CD4-positive, alpha-beta T cell treated with Interleukin-12 subunit alpha and Interleukin-12 subunit beta, for 1 hour (primary cell): ENCODE measurements at regions not wholly inside any gene's neighbourhood (a gene's known extent, or its start where the extent isn't known, plus 50 kb on each side); places are given as distances from the start of the nearest gene placed in this dataset.
"Not testable (repeated sequence)": the region's sequence is repeated elsewhere in the genome, so short reads cannot be mapped to it uniquely, and the experiment has no call there.

Source experiments
- DNase-seq: peaks from one replicate; pipeline ENCODE4 v3.0.0-alpha.2; 2020

DNA sequence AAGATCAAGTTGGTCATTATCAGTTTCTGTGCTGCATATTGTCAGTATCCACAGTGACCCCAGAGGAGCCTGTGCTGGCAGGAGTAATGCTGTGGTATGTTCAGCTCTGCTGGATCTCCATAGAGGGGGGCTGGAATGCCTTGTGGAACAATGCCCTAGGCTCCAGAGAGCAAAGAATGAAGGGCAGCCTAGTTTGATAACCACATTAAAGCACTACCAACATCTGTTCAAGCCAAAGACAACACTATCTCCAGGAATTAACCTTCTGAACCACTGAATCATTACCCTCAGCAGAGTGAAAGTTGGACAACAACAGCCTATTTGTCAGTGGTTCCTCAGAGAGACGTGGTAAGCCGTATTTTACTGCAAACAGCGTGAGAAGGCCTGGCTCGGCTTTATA lies 192.3 kb upstream of the CXorf66 start:
- DNase-seq: no peak

DNA sequence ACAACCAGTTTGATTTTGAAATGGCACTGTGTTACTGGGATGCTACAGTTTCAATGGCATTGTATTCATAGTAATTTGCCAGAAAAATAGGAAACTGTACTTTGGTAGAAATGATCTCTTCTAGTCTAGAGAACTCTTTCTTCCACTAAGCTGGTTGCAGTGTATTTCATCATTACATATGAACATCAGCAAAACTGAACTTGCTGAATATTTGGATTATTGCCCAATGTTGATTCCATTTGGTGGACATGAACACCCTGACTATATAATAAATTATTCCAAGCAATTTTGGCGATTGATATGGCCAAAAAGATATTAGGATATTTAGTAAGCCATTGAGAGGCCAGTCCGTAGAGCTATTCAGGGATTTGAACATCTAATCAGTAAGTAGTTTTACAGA lies 191.8 kb upstream of the CXorf66 start:
- no peak for DNase-seq

GRCh38 chrX:140151316-140151715 lies 186.0 kb upstream of the CXorf66 start:
- no peak for DNase-seq

DNA sequence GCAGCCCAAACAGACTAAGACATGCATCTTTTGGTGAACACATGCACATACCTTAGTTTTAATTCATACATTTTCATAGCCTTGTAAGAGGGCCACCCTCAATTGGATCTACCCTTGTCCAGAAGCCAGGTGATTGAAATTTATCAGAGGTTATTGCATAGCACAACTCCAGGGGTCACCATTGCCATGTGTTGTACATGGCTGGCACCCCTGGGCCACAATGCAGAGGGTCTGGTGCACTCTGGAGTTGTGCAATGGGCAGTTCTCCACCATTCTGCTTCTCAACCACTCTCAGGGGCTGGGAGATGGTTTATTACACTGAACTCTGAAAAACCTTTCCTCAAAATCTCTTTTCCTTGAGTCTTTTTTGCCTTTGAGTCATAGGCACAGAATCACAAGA lies 184.4 kb upstream of the CXorf66 start:
- DNase-seq: no peak

GRCh38 chrX:140141444-140142029 lies 176.2 kb upstream of the CXorf66 start:
- peak; percentile 10 for DNase-seq

- DNase-seq: not testable (repeated sequence)
Measured at GRCh38 chrX:140138492-140138891, 173.2 kb upstream of the CXorf66 start.

- not testable (repeated sequence) for DNase-seq
Measured at GRCh38 chrX:140138065-140138464, 172.7 kb upstream of the CXorf66 start.

- DNase-seq: no peak
Measured at GRCh38 chrX:140132937-140133336, 167.6 kb upstream of the CXorf66 start.

- no peak for DNase-seq
Measured at GRCh38 chrX:140123446-140123845, 158.1 kb upstream of the CXorf66 start.

DNA sequence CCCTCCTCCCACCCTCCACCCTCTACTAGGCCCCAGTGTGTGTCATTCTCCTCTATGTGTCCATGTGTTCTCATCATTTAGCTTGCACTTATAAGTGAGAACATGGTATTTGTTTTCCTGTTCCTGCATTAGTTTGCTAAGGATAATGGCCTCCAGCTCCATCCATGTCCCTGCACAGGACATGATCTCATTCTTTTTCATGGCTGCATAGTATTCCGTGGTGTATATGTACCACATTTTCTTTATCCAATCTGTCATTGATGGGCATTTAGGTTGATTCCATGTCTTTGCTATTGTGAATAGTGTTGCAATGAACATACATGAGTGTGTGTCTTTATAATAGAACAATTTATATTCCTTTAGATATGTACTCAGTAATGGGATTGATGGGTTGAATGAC lies 148.7 kb upstream of the CXorf66 start:
- DNase-seq: not testable (repeated sequence)

DNA sequence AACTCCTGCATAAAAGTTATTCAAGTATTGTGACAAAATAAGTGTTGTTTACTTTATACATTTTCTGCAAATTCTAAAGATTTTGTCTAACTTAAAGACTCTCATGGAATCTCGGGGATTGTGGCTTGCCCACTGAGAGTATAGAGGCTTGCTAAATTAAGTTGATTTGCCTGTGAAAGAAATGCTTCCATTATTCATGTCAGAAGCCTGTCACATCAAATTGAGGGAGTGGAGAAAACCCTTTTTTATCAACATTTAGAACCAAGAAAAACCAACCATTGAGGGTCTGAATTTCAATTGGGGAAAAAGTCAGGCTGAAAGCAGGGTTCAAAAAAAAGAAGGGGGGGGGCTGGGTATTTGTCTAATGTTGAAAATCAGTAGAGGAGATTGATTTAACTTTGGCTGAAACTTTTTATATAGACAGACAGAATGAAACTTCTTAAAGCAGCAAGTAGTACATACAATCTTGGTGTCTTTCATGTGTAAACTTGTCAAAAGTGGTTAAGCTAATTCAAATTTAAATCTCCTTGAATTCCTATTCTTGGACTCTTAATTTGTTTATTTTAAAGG lies 144.8 kb upstream of the CXorf66 start:
- DNase-seq: no peak

- DNase-seq: no peak
Measured at GRCh38 chrX:140104760-140105159, 139.4 kb upstream of the CXorf66 start.

- DNase-seq: no peak
Measured at GRCh38 chrX:140099221-140099620, 133.9 kb upstream of the CXorf66 start.

DNA sequence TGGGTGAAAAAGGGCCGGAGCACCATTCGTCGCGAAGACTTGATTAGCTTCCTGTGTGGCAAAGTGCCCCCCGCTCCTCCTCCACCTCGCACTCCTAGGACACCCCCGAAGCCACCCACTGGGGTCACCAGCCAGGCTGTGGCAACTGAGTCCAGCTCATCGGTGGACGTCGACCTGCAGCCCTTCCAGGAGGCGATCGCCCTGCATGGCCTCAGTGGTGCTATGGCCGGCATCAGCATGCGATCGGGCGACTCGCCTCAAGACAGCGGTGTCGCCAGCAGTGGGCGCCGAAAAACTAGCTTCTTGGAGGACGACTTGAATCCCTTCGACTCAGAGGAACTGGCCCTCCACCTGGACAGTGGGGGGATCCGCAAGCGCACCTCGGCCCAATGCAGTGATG lies 126.8 kb upstream of the CXorf66 start:
- no peak for DNase-seq

DNA sequence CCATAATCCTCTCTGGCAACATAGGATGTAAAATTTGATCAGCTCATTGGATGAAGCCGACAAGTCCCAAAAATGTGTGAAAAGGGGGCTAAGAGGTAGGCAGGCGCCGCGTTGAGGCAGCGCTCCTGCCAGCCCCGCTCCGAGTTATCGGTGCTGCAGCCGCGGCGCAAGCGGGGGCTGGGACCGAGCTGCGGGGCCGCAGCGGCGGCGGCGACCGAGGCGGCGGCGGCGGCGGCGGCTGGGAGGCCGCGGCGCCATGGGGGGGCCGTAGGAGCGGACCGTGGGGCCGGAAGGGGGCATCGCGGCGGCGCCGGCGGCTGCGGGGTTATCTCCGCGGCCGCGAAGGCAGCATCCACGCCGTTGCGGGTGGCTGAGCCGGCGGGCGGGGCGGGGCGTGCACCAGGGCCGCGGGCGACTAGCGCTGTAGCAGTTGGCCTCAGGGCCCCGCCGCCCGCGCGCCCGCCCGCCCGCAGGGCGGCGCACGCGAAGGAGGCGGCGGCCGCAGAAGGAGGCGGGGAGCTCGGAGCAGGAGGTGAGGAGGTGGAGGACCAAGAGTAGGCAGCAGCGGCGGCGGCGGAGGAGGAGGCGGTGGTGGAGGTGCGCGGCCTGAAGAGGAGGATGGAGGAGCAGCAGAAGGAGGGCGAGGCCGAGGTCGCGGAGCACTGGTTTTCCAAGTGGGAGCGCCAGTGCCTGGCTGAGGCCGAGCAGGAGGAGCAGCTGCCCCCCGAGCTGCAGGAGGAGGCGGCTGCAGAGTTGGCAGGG lies 126.0 kb upstream of the CXorf66 start:
- peak; percentile 8 for DNase-seq

DNA sequence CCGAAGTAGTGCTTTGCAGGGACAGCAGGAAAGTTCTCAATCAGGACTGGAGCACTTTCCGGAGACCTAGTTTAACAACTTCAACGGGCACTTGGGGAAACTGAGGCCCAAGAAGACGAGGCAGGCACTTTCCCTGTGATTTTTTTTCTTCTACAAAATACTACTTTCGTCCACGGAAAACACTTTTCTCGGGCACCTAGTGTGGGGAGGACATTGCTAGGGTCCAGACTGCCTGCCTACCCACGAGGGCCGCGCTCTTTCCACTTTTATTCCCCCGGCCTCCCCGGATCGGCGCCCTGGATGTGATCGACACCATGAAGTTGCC lies 125.4 kb upstream of the CXorf66 start:
- no peak for DNase-seq

DNA sequence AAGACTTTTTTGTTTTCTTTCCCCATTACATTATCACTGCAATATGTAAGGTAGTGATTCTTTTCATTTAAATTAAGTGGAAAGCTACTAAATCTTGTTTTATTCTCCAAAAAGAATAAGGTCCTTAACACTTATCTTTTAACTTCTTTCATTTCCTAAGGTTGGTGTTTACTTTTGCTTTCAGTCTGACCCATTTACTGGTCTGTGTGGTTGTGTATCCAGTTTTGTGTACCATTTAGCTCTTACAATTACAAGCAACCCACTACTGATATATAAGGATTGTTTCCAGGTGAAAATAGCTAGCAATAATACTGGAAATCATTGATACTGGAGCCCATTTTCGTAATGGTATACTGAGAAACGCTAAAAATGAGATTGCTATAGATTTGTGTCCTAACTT lies 123.1 kb upstream of the CXorf66 start:
- DNase-seq: no peak

DNA sequence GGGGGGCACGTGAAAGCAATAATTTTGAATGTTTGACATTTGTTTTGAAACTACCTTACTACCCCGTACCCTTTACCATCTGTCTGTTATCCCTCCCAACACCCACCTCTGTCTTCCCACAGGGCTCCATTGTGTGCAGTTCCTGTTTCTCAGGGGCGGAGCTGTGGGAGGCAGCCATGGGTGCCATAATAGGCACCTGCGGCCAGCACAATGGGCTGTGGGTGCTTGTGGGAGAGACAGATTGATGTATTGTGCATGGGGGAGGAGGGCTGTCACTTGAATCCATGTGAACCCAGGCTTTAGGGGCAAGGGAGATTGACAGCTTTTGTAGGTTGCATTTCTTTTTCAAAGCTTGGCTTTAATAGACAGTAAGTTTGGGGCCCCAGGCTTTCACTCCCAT lies 122.6 kb upstream of the CXorf66 start:
- no peak for DNase-seq

DNA sequence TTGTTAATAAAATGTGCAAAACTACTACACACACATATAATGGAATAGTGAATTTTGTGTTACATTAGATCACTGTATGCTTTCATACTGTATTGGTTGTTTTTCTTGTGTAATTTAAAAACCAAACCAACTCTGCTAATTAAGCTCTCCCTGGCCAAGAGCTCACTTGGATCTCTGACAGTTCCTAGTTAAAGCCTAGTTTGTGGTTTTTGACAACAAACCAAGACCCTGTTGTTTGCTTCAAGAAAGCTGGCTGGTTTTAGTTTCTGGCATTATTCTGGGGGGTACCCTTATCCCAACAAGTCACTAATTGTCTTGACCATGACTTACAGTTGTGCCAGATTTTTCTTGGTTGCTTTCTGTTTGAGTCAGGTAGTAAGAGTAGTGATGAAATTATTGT lies 121.4 kb upstream of the CXorf66 start:
- no peak for DNase-seq

GRCh38 chrX:140074851-140075250 lies 109.5 kb upstream of the CXorf66 start:
- not testable (repeated sequence) for DNase-seq

DNA sequence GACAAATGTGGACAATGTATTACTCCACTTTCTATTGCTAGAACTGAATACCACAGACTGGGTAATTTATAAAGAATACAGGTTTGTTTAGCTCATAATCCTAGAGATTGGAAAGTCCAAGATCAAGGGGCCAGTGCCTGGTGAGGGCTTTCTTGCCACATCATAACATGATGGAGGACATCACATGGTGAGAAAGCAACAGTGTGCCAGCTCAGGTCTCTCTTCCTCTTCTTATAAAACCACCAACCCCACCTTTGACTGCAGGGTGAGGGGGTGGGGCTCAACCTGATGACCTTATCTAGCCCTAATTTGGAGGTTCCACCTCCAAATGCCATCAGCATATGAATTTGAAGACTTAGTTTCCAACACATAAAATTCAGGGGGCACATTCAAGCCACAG lies 105.7 kb upstream of the CXorf66 start:
- DNase-seq: no peak

GRCh38 chrX:140065961-140066662 lies 100.8 kb upstream of the CXorf66 start:
- DNase-seq: no peak

- DNase-seq: no peak
Measured at GRCh38 chrX:140064993-140065392, 99.7 kb upstream of the CXorf66 start.

GRCh38 chrX:140057001-140057411 lies 91.7 kb upstream of the CXorf66 start:
- DNase-seq: peak; percentile 43
